HL-60 (cell line): ENCODE measurements at regions not wholly inside any gene's neighbourhood (a gene's known extent, or its start where the extent isn't known, plus 50 kb on each side); places are given as distances from the start of the nearest gene placed in this dataset.

Source experiments
- CTCF ChIP-seq: IDR thresholded peaks from one replicate; pipeline ENCODE4 v1.5.1; 2011; ENCODE audit warnings: low read length, control low read depth, inconsistent platforms; ENCODE audit not compliant: insufficient read depth
- GABPA ChIP-seq: IDR thresholded peaks from 2 replicates; pipeline ENCODE4 v1.6.1; 2012; ENCODE audit warnings: low read depth
- POLR2AphosphoS5 ChIP-seq: IDR thresholded peaks from 2 replicates; pipeline ENCODE4 v1.6.1; 2012; ENCODE audit warnings: low read depth
- REST ChIP-seq: IDR thresholded peaks from 2 replicates; pipeline ENCODE4 v1.6.1; 2012; ENCODE audit warnings: low read depth; ENCODE audit not compliant: insufficient replicate concordance

- TF ChIP-seq POLR2AphosphoS5, result no peak
- no peak for TF ChIP-seq CTCF
- no peak for TF ChIP-seq GABPA
- no peak for TF ChIP-seq REST
These were observed 643.3 kb upstream of the SORCS1 start for GRCh38 chr10:107807836-107808235.
